Liver (tissue), 8 donors: ENCODE measurements at regions not wholly inside any gene's neighbourhood (a gene's known extent, or its start where the extent isn't known, plus 50 kb on each side); places are given as distances from the start of the nearest gene placed in this dataset.

Source experiments
- DNase-seq: peaks from one replicate; pipeline ENCODE4 v3.0.0-alpha.2; 2017; ENCODE audit warnings: low spot score
- H3K27ac ChIP-seq, 2 donors: one replicate each; pipeline ENCODE4 v1.7.0; 2013; ENCODE audit warnings: inconsistent platforms in 2 of 2, low read length in 2 of 2, control low read depth in 1 of 2, low read depth in 1 of 2, mild to moderate bottlenecking in 1 of 2
- H3K27me3 ChIP-seq, 4 donors: one replicate each; pipeline versions ENCODE4 v1.6.1 to v1.7.0; 2013; ENCODE audit warnings: low read length in 3 of 4, inconsistent platforms in 1 of 4, mild to moderate bottlenecking in 1 of 4, moderate library complexity in 1 of 4; ENCODE audit not compliant: control insufficient read depth in 4 of 4, insufficient read depth in 4 of 4
- H3K36me3 ChIP-seq, 4 donors: one replicate each; pipeline versions ENCODE4 v1.6.1 to v1.7.0; 2013; ENCODE audit warnings: low read length in 3 of 4, mild to moderate bottlenecking in 3 of 4, low read depth in 1 of 4, moderate library complexity in 1 of 4; ENCODE audit not compliant: control insufficient read depth in 4 of 4, insufficient read depth in 3 of 4
- H3K4me1 ChIP-seq, 4 donors: one replicate each; pipeline versions ENCODE4 v1.6.1 to v1.7.0; 2013; ENCODE audit warnings: low read length in 3 of 4, mild to moderate bottlenecking in 3 of 4, moderate library complexity in 1 of 4; ENCODE audit not compliant: control insufficient read depth in 4 of 4, insufficient read depth in 4 of 4
- H3K4me3 ChIP-seq, 3 donors: one replicate each; pipeline versions ENCODE4 v1.6.1 to v1.7.0; 2013; ENCODE audit warnings: low read length in 3 of 3, control low read depth in 1 of 3, low read depth in 1 of 3, mild to moderate bottlenecking in 1 of 3
- H3K9ac ChIP-seq, 2 donors: one replicate each; pipeline ENCODE4 v1.7.0; 2013; ENCODE audit warnings: low read length in 2 of 2, mild to moderate bottlenecking in 2 of 2, moderate library complexity in 2 of 2, control low read depth in 1 of 2, low read depth in 1 of 2
- H3K9me3 ChIP-seq, 4 donors: one replicate each; pipeline versions ENCODE4 v1.6.1 to v1.7.0; 2013; ENCODE audit warnings: low read length in 3 of 4; ENCODE audit not compliant: control insufficient read depth in 4 of 4
- EGR1 ChIP-seq, 2 donors: IDR thresholded peaks; 2 replicates each; pipeline ENCODE4 v1.6.1; 2016 to 2018; ENCODE audit warnings: antibody characterized with exemption in 2 of 2, low read depth in 2 of 2
- FOXA1 ChIP-seq: IDR thresholded peaks from 2 replicates; pipeline ENCODE4 v1.6.1; 2016; ENCODE audit warnings: antibody characterized with exemption
- FOXA2 ChIP-seq: IDR thresholded peaks from 2 replicates; pipeline ENCODE4 v1.6.1; 2016; ENCODE audit warnings: antibody characterized with exemption
- GABPA ChIP-seq, 2 donors: IDR thresholded peaks in 1 of 2; conservative IDR thresholded peaks in 1 of 2; 2 replicates each; pipeline ENCODE4 v1.6.1; 2016; ENCODE audit warnings: antibody characterized with exemption in 2 of 2, mild to moderate bottlenecking in 1 of 2, moderate library complexity in 1 of 2
- HNF4A ChIP-seq, 2 donors: conservative IDR thresholded peaks; 2 replicates each; pipeline ENCODE4 v1.6.1; 2016; ENCODE audit warnings: antibody characterized with exemption in 2 of 2, mild to moderate bottlenecking in 2 of 2
- HNF4G ChIP-seq: IDR thresholded peaks from 2 replicates; pipeline ENCODE4 v1.6.1; 2016; ENCODE audit warnings: antibody characterized with exemption
- JUND ChIP-seq, 2 donors: IDR thresholded peaks; 2 replicates each; pipeline ENCODE4 v1.6.1; 2016; ENCODE audit warnings: antibody characterized with exemption in 2 of 2
- RAD21 ChIP-seq, 2 donors: IDR thresholded peaks; 2 replicates each; pipeline ENCODE4 v1.6.1; 2016; ENCODE audit warnings: antibody characterized with exemption in 2 of 2, mild to moderate bottlenecking in 2 of 2
- RXRA ChIP-seq, 2 donors: IDR thresholded peaks; 2 replicates each; pipeline ENCODE4 v1.6.1; 2017 to 2018; ENCODE audit warnings: antibody characterized with exemption in 2 of 2, mild to moderate bottlenecking in 1 of 2
- SP1 ChIP-seq: IDR thresholded peaks from 2 replicates; pipeline ENCODE4 v1.6.1; 2018; ENCODE audit warnings: antibody characterized with exemption, mild to moderate bottlenecking
- TAF1 ChIP-seq: conservative IDR thresholded peaks from 2 replicates; pipeline ENCODE4 v1.6.1; 2016; ENCODE audit warnings: antibody characterized with exemption, mild to moderate bottlenecking
- YY1 ChIP-seq: IDR thresholded peaks from 2 replicates; pipeline ENCODE4 v1.6.1; 2016; ENCODE audit warnings: antibody characterized with exemption, mild to moderate bottlenecking
- WGBS: extraction: QIAGEN DNeasy Blood & Tissue Kit; methylation state at CpG from one replicate; pipeline ENCODE4 v1.1.7; 2013; 5-methylcytosine and 5-hydroxymethylcytosine counted together
- TF ChIP-seq, protein P1 (sequence below): fragments of 150-350 bp; IDR thresholded peaks from 2 replicates; pipeline ENCODE4 v1.5.1; 2017; ENCODE audit warnings: improper control_type of control experiment, low read depth, low read length; ENCODE audit not compliant: missing input control
- TF ChIP-seq, protein P2 (sequence below): IDR thresholded peaks from 2 replicates; pipeline ENCODE4 v1.6.1; 2016; ENCODE audit warnings: antibody characterized with exemption
- TF ChIP-seq, protein P3 (sequence below): IDR thresholded peaks from 2 replicates; pipeline ENCODE4 v1.6.1; 2016; ENCODE audit warnings: antibody characterized with exemption, mild to moderate bottlenecking
- donor health status: healthy.
- donor health status: healthy.
- donor health status: healthy.
- donor health status: healthy.
- donor health status: healthy.

DNA sequence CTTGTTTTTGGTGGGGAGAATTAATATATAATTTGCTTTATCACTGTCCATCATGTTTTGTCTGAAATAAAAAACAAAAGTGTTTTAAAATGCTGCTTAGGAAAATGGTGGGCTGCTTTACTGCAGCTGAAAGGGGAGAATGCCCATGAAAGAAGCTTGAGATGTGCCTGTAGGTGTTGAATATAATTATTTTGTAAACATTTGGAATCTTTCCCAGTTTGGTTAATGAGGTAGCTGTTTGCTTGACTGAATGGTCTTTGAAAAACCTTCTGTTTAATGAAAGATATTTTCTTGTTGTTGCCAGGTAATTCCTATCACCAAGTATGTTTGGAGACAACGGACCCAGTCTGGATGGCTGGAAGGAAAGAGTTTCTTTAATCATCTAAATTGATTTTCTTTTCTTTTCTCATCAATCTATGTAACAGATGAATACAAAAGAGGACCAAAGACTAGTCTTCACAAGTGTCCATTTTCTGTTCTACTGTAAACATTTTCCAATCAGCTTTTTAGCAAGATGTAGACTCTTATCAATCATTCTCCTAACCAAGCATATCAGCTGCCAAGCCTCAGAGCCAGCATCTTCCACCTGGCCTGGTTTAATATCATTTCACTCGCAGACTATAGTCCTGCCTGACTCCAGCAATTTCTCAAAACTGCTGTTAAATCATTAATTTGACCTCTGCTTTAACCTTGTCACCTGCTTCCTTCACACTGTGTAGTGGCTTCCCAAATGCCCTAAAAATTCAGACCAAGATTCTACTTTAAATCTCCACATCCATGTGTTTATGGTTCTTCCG is 441.2 kb upstream of the CHD1 start:
- no peak overlapping the region for H3K9ac ChIP-seq
- no peaks in the 10 kb centered on the region for H3K9me3 ChIP-seq
- TF ChIP-seq, protein P1, sequence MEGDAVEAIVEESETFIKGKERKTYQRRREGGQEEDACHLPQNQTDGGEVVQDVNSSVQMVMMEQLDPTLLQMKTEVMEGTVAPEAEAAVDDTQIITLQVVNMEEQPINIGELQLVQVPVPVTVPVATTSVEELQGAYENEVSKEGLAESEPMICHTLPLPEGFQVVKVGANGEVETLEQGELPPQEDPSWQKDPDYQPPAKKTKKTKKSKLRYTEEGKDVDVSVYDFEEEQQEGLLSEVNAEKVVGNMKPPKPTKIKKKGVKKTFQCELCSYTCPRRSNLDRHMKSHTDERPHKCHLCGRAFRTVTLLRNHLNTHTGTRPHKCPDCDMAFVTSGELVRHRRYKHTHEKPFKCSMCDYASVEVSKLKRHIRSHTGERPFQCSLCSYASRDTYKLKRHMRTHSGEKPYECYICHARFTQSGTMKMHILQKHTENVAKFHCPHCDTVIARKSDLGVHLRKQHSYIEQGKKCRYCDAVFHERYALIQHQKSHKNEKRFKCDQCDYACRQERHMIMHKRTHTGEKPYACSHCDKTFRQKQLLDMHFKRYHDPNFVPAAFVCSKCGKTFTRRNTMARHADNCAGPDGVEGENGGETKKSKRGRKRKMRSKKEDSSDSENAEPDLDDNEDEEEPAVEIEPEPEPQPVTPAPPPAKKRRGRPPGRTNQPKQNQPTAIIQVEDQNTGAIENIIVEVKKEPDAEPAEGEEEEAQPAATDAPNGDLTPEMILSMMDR, result no peak
- TF ChIP-seq, protein P2, sequence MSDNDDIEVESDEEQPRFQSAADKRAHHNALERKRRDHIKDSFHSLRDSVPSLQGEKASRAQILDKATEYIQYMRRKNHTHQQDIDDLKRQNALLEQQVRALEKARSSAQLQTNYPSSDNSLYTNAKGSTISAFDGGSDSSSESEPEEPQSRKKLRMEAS, result no peak
- no peak for TF ChIP-seq RXRA (IDR thresholded peaks at IDR 0.05)
- H3K36me3 ChIP-seq, result no peaks in the 10 kb centered on the region
- no peaks in the 10 kb centered on the region for H3K27me3 ChIP-seq
- H3K4me3 ChIP-seq, result no peak overlapping the region
- H3K4me1 ChIP-seq, result no peaks in the 10 kb centered on the region
- no peak for DNase-seq
- no peak overlapping the region for H3K27ac ChIP-seq
- 36% methylated on average over 3 of the region's 3 CpGs for WGBS

DNA sequence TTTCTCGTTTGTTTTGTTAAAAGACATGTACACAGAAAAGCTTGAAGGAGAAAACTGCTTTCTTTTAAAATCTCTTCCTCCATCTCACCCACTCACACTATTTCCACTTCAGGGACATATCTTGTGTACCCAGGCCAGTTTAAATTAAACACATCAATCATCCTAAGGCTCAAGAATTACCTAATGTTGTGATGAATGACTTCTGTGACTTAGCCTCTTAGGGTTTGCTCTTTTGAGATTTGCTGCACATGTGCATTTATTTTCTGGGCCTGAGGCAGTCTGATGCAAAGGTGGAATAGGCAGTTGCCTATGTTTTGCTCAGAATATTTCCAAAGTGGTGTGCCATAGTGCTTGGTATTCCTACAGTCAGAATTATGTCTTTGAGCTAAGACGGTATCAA is 439.9 kb upstream of the CHD1 start:
- Histone ChIP-seq H3K4me1 (no peaks in the 10 kb centered on the region), H3K27ac (no peak overlapping the region), H3K27me3 (no peaks in the 10 kb centered on the region), H3K9ac (no peak overlapping the region), H3K36me3 (no peaks in the 10 kb centered on the region), H3K4me3 (no peak overlapping the region), H3K9me3 (no peaks in the 10 kb centered on the region)
- WGBS, result 70% methylated on average over 2 of the region's 2 CpGs
- DNase-seq, result no peak
- TF ChIP-seq FOXA2 (no peak), EGR1 (IDR thresholded peaks at IDR 0.05; ENCODE audit: low read depth in 2 of 2) (no peak), HNF4G (no peak), SP1 (no peak), TAF1 (no peak), YY1 (no peak), GABPA (IDR thresholded peaks at IDR 0.05 in 1 of 2, conservative IDR thresholded peaks at IDR 0.05 in 1 of 2) (no peak), JUND (IDR thresholded peaks at IDR 0.05) (no peak), HNF4A (conservative IDR thresholded peaks at IDR 0.05) (no peak), RAD21 (IDR thresholded peaks at IDR 0.05) (no peak), FOXA1 (no peak), RXRA (IDR thresholded peaks at IDR 0.05) (no peak)
- TF ChIP-seq, protein P1, result no peak
- TF ChIP-seq, protein P2, result no peak
- TF ChIP-seq, protein P3, sequence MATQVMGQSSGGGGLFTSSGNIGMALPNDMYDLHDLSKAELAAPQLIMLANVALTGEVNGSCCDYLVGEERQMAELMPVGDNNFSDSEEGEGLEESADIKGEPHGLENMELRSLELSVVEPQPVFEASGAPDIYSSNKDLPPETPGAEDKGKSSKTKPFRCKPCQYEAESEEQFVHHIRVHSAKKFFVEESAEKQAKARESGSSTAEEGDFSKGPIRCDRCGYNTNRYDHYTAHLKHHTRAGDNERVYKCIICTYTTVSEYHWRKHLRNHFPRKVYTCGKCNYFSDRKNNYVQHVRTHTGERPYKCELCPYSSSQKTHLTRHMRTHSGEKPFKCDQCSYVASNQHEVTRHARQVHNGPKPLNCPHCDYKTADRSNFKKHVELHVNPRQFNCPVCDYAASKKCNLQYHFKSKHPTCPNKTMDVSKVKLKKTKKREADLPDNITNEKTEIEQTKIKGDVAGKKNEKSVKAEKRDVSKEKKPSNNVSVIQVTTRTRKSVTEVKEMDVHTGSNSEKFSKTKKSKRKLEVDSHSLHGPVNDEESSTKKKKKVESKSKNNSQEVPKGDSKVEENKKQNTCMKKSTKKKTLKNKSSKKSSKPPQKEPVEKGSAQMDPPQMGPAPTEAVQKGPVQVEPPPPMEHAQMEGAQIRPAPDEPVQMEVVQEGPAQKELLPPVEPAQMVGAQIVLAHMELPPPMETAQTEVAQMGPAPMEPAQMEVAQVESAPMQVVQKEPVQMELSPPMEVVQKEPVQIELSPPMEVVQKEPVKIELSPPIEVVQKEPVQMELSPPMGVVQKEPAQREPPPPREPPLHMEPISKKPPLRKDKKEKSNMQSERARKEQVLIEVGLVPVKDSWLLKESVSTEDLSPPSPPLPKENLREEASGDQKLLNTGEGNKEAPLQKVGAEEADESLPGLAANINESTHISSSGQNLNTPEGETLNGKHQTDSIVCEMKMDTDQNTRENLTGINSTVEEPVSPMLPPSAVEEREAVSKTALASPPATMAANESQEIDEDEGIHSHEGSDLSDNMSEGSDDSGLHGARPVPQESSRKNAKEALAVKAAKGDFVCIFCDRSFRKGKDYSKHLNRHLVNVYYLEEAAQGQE, result no peak
